ENCODE measurements at regions not wholly inside any gene's neighbourhood (a gene's known extent, or its start where the extent isn't known, plus 50 kb on each side); places are given as distances from the start of the nearest gene placed in this dataset.

GRCh38 chr3:130626049-130626448 is 109.1 kb downstream of the COL6A6 start:
- Histone ChIP-seq H3K9me3 (replicated peaks) (no peaks in the 10 kb centered on the region), H3K27me3 (no peaks in the 10 kb centered on the region), H3K36me3 (no peaks in the 10 kb centered on the region), H3K4me3 (no peak overlapping the region), H3K4me1 (peaks cover 8% of the 10 kb centered on the region; the same call in 1 of the 2 replicates), H3K27ac (no peak overlapping the region)
- no peak for DNase-seq

- no peaks in the 10 kb centered on the region for H3K27me3 ChIP-seq
- H3K36me3 ChIP-seq: no peaks in the 10 kb centered on the region
- H3K4me1 ChIP-seq: no peaks in the 10 kb centered on the region
- H3K4me3 ChIP-seq: no peak overlapping the region
- no peaks in the 10 kb centered on the region for H3K9me3 ChIP-seq (replicated peaks)
- H3K27ac ChIP-seq: no peak overlapping the region
- no peak for DNase-seq
Observed at GRCh38 chr3:130627143-130627855, 110.3 kb downstream of the COL6A6 start.

- no peak for DNase-seq
- H3K4me3 ChIP-seq: no peak overlapping the region
- no peaks in the 10 kb centered on the region for H3K4me1 ChIP-seq
- H3K27ac ChIP-seq: no peak overlapping the region
- H3K9me3 ChIP-seq (replicated peaks): no peaks in the 10 kb centered on the region
- no peaks in the 10 kb centered on the region for H3K27me3 ChIP-seq
- H3K36me3 ChIP-seq: no peaks in the 10 kb centered on the region
Observed at GRCh38 chr3:130627882-130628281, 110.9 kb downstream of the COL6A6 start.

All from SJCRH30 (cell line).